ENCODE measurements at regions not wholly inside any gene's neighbourhood (a gene's known extent, or its start where the extent isn't known, plus 50 kb on each side); places are given as distances from the start of the nearest gene placed in this dataset.

- WGBS, 5 donors = 65 to 81% (median 76%) methylated on average over 2 of the region's 2 CpGs
- intact Hi-C loops (cut with DNase I; ENCODE audit: low total_unique reads) = no loop called here
- Histone ChIP-seq H3K27ac (no peak overlapping the region), H3K9me3 (no peaks in the 10 kb centered on the region), H3K36me3 (no peaks in the 10 kb centered on the region), H3K4me3 (no peak overlapping the region), H3K27me3 (no peaks in the 10 kb centered on the region), H3K4me1 (no peaks in the 10 kb centered on the region)
- no peak for DNase-seq
- TF ChIP-seq POLR2A (IDR thresholded peaks at IDR 0.05) (no peak), POLR2AphosphoS5 (IDR thresholded peaks at IDR 0.05) (no peak), CTCF (IDR thresholded peaks at IDR 0.05) (no peak), EP300 (IDR thresholded peaks at IDR 0.05) (no peak)
Observed at GRCh38 chr2:139814458-139814857, 1034.3 kb upstream of the NXPH2 start.

- no peak for DNase-seq
- WGBS, 5 donors = 85 to 89% (median 88%) methylated on average over 2 of the region's 2 CpGs
- no peak overlapping the region for H3K27ac ChIP-seq
- no peak for TF ChIP-seq CTCF (IDR thresholded peaks at IDR 0.05)
- TF ChIP-seq POLR2AphosphoS5 (IDR thresholded peaks at IDR 0.05) = no peak
- no peak for TF ChIP-seq POLR2A (IDR thresholded peaks at IDR 0.05)
- no peak for TF ChIP-seq EP300 (IDR thresholded peaks at IDR 0.05)
- H3K4me3 ChIP-seq = no peak overlapping the region
- H3K27me3 ChIP-seq = no peaks in the 10 kb centered on the region
- H3K36me3 ChIP-seq = no peaks in the 10 kb centered on the region
- no peaks in the 10 kb centered on the region for H3K9me3 ChIP-seq
- no peaks in the 10 kb centered on the region for H3K4me1 ChIP-seq
- intact Hi-C loops (cut with DNase I; ENCODE audit: low total_unique reads) = no loop called here
Observed at GRCh38 chr2:139813340-139813739, 1033.2 kb upstream of the NXPH2 start.

GRCh38 chr2:139805441-139805840, 1025.3 kb upstream of the NXPH2 start:
- no peak for TF ChIP-seq POLR2A (IDR thresholded peaks at IDR 0.05)
- TF ChIP-seq CTCF (IDR thresholded peaks at IDR 0.05) = no peak
- no peak for TF ChIP-seq POLR2AphosphoS5 (IDR thresholded peaks at IDR 0.05)
- no peak for TF ChIP-seq EP300 (IDR thresholded peaks at IDR 0.05)
- WGBS, 5 donors = 40 to 63% (median 55%) methylated on average over 4 of the region's 4 CpGs
- no peaks in the 10 kb centered on the region for H3K4me1 ChIP-seq

GRCh38 chr2:139798391-139798790, 1018.2 kb upstream of the NXPH2 start:
- Histone ChIP-seq H3K27me3 (no peaks in the 10 kb centered on the region), H3K4me3 (no peak overlapping the region), H3K27ac (no peak overlapping the region), H3K9me3 (no peaks in the 10 kb centered on the region), H3K4me1 (no peaks in the 10 kb centered on the region), H3K36me3 (no peaks in the 10 kb centered on the region)
- no peak for DNase-seq
- TF ChIP-seq POLR2AphosphoS5 (IDR thresholded peaks at IDR 0.05) = no peak
- TF ChIP-seq CTCF (IDR thresholded peaks at IDR 0.05) = no peak
- TF ChIP-seq POLR2A (IDR thresholded peaks at IDR 0.05) = no peak
- no peak for TF ChIP-seq EP300 (IDR thresholded peaks at IDR 0.05)
- intact Hi-C loops (cut with DNase I; ENCODE audit: low total_unique reads) = no loop called here
- 70 to 77% (median 74%) methylated on average over 2 of the region's 2 CpGs for WGBS, 5 donors

More at GRCh38 chr2:139805441-139805840, 1025.3 kb upstream of the NXPH2 start:
- Histone ChIP-seq H3K27ac (no peak overlapping the region), H3K9me3 (no peaks in the 10 kb centered on the region), H3K36me3 (no peaks in the 10 kb centered on the region), H3K27me3 (no peaks in the 10 kb centered on the region), H3K4me3 (no peak overlapping the region)
- intact Hi-C loops (cut with DNase I; ENCODE audit: low total_unique reads) = no loop called here
- no peak for DNase-seq
